Panc1 (cell line): ENCODE measurements at regions not wholly inside any gene's neighbourhood (a gene's known extent, or its start where the extent isn't known, plus 50 kb on each side); places are given as distances from the start of the nearest gene placed in this dataset.

Experiments
- POLR2AphosphoS5 ChIP-seq: IDR thresholded peaks from 2 replicates; pipeline ENCODE4 v1.6.1; 2012; ENCODE audit warnings: mild to moderate bottlenecking, low read depth, low read length, moderate library complexity
- SIN3A ChIP-seq: IDR thresholded peaks from 2 replicates; pipeline ENCODE4 v1.6.1; 2012; ENCODE audit warnings: low read depth, mild to moderate bottlenecking, low read length, moderate library complexity, borderline replicate concordance; ENCODE audit not compliant: insufficient read depth
- TCF7L2 ChIP-seq: IDR thresholded peaks from 2 replicates; pipeline ENCODE4 v1.6.1; 2011; ENCODE audit warnings: mild to moderate bottlenecking, low read depth, low read length, inconsistent platforms
- TF ChIP-seq, protein P1 (sequence below): fragments of 450-650 bp; IDR thresholded peaks from 2 replicates; pipeline ENCODE4 v1.5.1; 2017; ENCODE audit warnings: mild to moderate bottlenecking

GRCh38 chr1:212495766-212496494 is 63.2 kb downstream of the NENF start:
- TF ChIP-seq, protein P1, sequence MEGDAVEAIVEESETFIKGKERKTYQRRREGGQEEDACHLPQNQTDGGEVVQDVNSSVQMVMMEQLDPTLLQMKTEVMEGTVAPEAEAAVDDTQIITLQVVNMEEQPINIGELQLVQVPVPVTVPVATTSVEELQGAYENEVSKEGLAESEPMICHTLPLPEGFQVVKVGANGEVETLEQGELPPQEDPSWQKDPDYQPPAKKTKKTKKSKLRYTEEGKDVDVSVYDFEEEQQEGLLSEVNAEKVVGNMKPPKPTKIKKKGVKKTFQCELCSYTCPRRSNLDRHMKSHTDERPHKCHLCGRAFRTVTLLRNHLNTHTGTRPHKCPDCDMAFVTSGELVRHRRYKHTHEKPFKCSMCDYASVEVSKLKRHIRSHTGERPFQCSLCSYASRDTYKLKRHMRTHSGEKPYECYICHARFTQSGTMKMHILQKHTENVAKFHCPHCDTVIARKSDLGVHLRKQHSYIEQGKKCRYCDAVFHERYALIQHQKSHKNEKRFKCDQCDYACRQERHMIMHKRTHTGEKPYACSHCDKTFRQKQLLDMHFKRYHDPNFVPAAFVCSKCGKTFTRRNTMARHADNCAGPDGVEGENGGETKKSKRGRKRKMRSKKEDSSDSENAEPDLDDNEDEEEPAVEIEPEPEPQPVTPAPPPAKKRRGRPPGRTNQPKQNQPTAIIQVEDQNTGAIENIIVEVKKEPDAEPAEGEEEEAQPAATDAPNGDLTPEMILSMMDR = no peak
- no peak for TF ChIP-seq TCF7L2
- no peak for TF ChIP-seq SIN3A
- no peak for TF ChIP-seq POLR2AphosphoS5
